GM18502 (cell line): ENCODE measurements at regions not wholly inside any gene's neighbourhood (a gene's known extent, or its start where the extent isn't known, plus 50 kb on each side); places are given as distances from the start of the nearest gene placed in this dataset.
"Not testable (repeated sequence)": the region's sequence is repeated elsewhere in the genome, so short reads cannot be mapped to it uniquely, and the experiment has no call there.

ENCODE experiments used
- ATAC-seq: cut with Tn5 transposase; IDR thresholded peaks from one replicate; pipeline ENCODE4 v1.9.1; 2021; ENCODE audit warnings: mild to moderate bottlenecking; ENCODE audit not compliant: unreplicated experiment, poor library complexity

- no peak for ATAC-seq
Observed at GRCh38 chr3:107117156-107117555, 260.1 kb upstream of the CCDC54 start.

- peak; percentile 63 for ATAC-seq
Observed at GRCh38 chr3:107117922-107118536, 259.2 kb upstream of the CCDC54 start.

- no peak for ATAC-seq
Observed at GRCh38 chr3:107124885-107125284, 252.4 kb upstream of the CCDC54 start.

GRCh38 chr3:107128946-107129345 is 248.3 kb upstream of the CCDC54 start:
- no peak for ATAC-seq

GRCh38 chr3:107130089-107130700 is 247.0 kb upstream of the CCDC54 start:
- ATAC-seq: no peak

- ATAC-seq: no peak
Observed at GRCh38 chr3:107132674-107133073, 244.6 kb upstream of the CCDC54 start.

GRCh38 chr3:107133891-107134290 is 243.3 kb upstream of the CCDC54 start:
- no peak for ATAC-seq

GRCh38 chr3:107142171-107142570 is 235.1 kb upstream of the CCDC54 start:
- no peak for ATAC-seq

GRCh38 chr3:107142786-107143575 is 234.3 kb upstream of the CCDC54 start:
- ATAC-seq: no peak

GRCh38 chr3:107150675-107151074 is 226.6 kb upstream of the CCDC54 start:
- no peak for ATAC-seq

GRCh38 chr3:107153981-107154380 is 223.3 kb upstream of the CCDC54 start:
- ATAC-seq: no peak

GRCh38 chr3:107172411-107172810 is 204.8 kb upstream of the CCDC54 start:
- ATAC-seq: no peak

GRCh38 chr3:107184375-107184774 is 192.9 kb upstream of the CCDC54 start:
- ATAC-seq: no peak

GRCh38 chr3:107188262-107188661 is 189.0 kb upstream of the CCDC54 start:
- ATAC-seq: no peak

- ATAC-seq: no peak
Observed at GRCh38 chr3:107189158-107189791, 188.0 kb upstream of the CCDC54 start.

- no peak for ATAC-seq
Observed at GRCh38 chr3:107193116-107193515, 184.1 kb upstream of the CCDC54 start.

GRCh38 chr3:107198581-107199181 is 178.6 kb upstream of the CCDC54 start:
- no peak for ATAC-seq

- ATAC-seq: no peak
Observed at GRCh38 chr3:107201146-107201545, 176.1 kb upstream of the CCDC54 start.

- ATAC-seq: not testable (repeated sequence)
Observed at GRCh38 chr3:107202885-107203284, 174.4 kb upstream of the CCDC54 start.

GRCh38 chr3:107204121-107204520 is 173.1 kb upstream of the CCDC54 start:
- no peak for ATAC-seq

- no peak for ATAC-seq
Observed at GRCh38 chr3:107205358-107205757, 171.9 kb upstream of the CCDC54 start.
